C4-2B (cell line): ENCODE measurements at regions not wholly inside any gene's neighbourhood (a gene's known extent, or its start where the extent isn't known, plus 50 kb on each side); places are given as distances from the start of the nearest gene placed in this dataset.
"Not testable (repeated sequence)": the region's sequence is repeated elsewhere in the genome, so short reads cannot be mapped to it uniquely, and the experiment has no call there.

Experiments
- CTCF ChIP-seq: fragments of 450-650 bp; conservative IDR thresholded peaks from 2 replicates; pipeline ENCODE4 v1.5.1; 2017; ENCODE audit warnings: mild to moderate bottlenecking
- ZFX ChIP-seq: fragments of 450-650 bp; IDR thresholded peaks from 2 replicates; pipeline ENCODE4 v1.6.1; 2017

GRCh38 chr11:126143491-126143890, 68.0 kb downstream of the RPUSD4 start:
- TF ChIP-seq CTCF, ZFX: not testable (repeated sequence)
